ENCODE measurements at regions not wholly inside any gene's neighbourhood (a gene's known extent, or its start where the extent isn't known, plus 50 kb on each side); places are given as distances from the start of the nearest gene placed in this dataset.
A peak's percentile ranks its signal among the peaks of the same experiment; 100 is the strongest.

- no peak for DNase-seq (ENCODE audit: low read depth)
Measured at GRCh38 chr2:66721776-66722175, 286.9 kb downstream of the MEIS1 start.

- no peak for DNase-seq (ENCODE audit: low read depth)
Measured at GRCh38 chr2:66724241-66724640, 289.3 kb downstream of the MEIS1 start.

GRCh38 chr2:66729416-66730330, 294.7 kb downstream of the MEIS1 start:
- DNase-seq (ENCODE audit: low read depth), result peak; percentile 17

- no peak for DNase-seq (ENCODE audit: low read depth)
Measured at GRCh38 chr2:66730441-66730840, 295.5 kb downstream of the MEIS1 start.

GRCh38 chr2:66733364-66733999, 298.6 kb downstream of the MEIS1 start:
- DNase-seq (ENCODE audit: low read depth), result no peak

- DNase-seq (ENCODE audit: low read depth), result no peak
Measured at GRCh38 chr2:66748939-66749338, 314.0 kb downstream of the MEIS1 start.

GRCh38 chr2:66749566-66749965, 314.6 kb downstream of the MEIS1 start:
- no peak for DNase-seq (ENCODE audit: low read depth)

- no peak for DNase-seq (ENCODE audit: low read depth)
Measured at GRCh38 chr2:66753257-66753656, 318.3 kb downstream of the MEIS1 start.

GRCh38 chr2:66753660-66754059, 318.7 kb downstream of the MEIS1 start:
- no peak for DNase-seq (ENCODE audit: low read depth)

- DNase-seq (ENCODE audit: low read depth), result no peak
Measured at GRCh38 chr2:66755974-66756373, 321.0 kb downstream of the MEIS1 start.

GRCh38 chr2:66761826-66762225, 326.9 kb downstream of the MEIS1 start:
- no peak for DNase-seq (ENCODE audit: low read depth)

GRCh38 chr2:66762761-66763160, 327.8 kb downstream of the MEIS1 start:
- DNase-seq (ENCODE audit: low read depth), result no peak

- DNase-seq (ENCODE audit: low read depth), result no peak
Measured at GRCh38 chr2:66766582-66766981, 331.7 kb downstream of the MEIS1 start.

- peak; percentile 2 for DNase-seq (ENCODE audit: low read depth)
Measured at GRCh38 chr2:66771359-66771976, 336.5 kb downstream of the MEIS1 start.

GRCh38 chr2:66772618-66773017, 337.7 kb downstream of the MEIS1 start:
- DNase-seq (ENCODE audit: low read depth), result peak; percentile 6

GRCh38 chr2:66775730-66776422, 341.0 kb downstream of the MEIS1 start:
- no peak for DNase-seq (ENCODE audit: low read depth)

- DNase-seq (ENCODE audit: low read depth), result no peak
Measured at GRCh38 chr2:66781804-66782203, 346.9 kb downstream of the MEIS1 start.

- no peak for DNase-seq (ENCODE audit: low read depth)
Measured at GRCh38 chr2:66782780-66783361, 347.9 kb downstream of the MEIS1 start.

GRCh38 chr2:66789741-66790140, 354.8 kb downstream of the MEIS1 start:
- DNase-seq (ENCODE audit: low read depth), result peak; percentile 19

- DNase-seq (ENCODE audit: low read depth), result peak; percentile 75
Measured at GRCh38 chr2:66790651-66791181, 355.8 kb downstream of the MEIS1 start.

- DNase-seq (ENCODE audit: low read depth), result no peak
Measured at GRCh38 chr2:66794070-66794469, 359.1 kb downstream of the MEIS1 start.

- no peak for DNase-seq (ENCODE audit: low read depth)
Measured at GRCh38 chr2:66794551-66794950, 359.6 kb downstream of the MEIS1 start.

Measured in ELR (cell line).